HepG2 (cell line): ENCODE measurements at regions not wholly inside any gene's neighbourhood (a gene's known extent, or its start where the extent isn't known, plus 50 kb on each side); places are given as distances from the start of the nearest gene placed in this dataset.

Experiments
- ATAC-seq: fragments of 200-7000 bp; cut with Tn5 transposase; 3 replicates; pipeline ENCODE4 v1.9.1; 2020; ENCODE audit warnings: mild to moderate bottlenecking, moderate library complexity
- BruUV-seq: library from RNA; stranded (reverse); fragments of 400-500 nt; replicated peaks from 2 replicates; lab custom pipeline; 2021; lab: Mats Ljungman, UMichigan
- CTCF ChIA-PET: fragments of 300-600 bp; formaldehyde crosslinking; extraction: SDS; loops from one replicate; lab custom pipeline; 2021; ENCODE audit warnings: low total read pairs, inconsistent platforms, low intra/inter-chr PET ratio; lab: Yijun Ruan, JAX
- POLR2A ChIA-PET: fragments of 350-600 bp; sonication (Branson Sonifier 250); formaldehyde crosslinking; loops from one replicate; lab custom pipeline; 2020; ENCODE audit warnings: antibody characterized with exemption, inconsistent platforms; lab: Yijun Ruan, JAX
- DNase-seq: peaks from one replicate; pipeline ENCODE4 v3.0.0-alpha.2; 2015; ENCODE audit warnings: low spot score
- FAIRE-seq: peaks from 3 replicates; lab custom pipeline; 2011; peaks lifted over from hg19 to GRCh38; lab: Jason Lieb, UNC
- H2AFZ ChIP-seq: one replicate; pipeline ENCODE4 v1.6.1; 2011; ENCODE audit warnings: low read length, inconsistent platforms
- H3K27ac ChIP-seq: fragments of 300-600 bp; 3 replicates; pipeline ENCODE4 v1.8.0; 2011; ENCODE audit warnings: mixed run types, mild to moderate bottlenecking, mixed read lengths, low read length, inconsistent platforms; ENCODE audit not compliant: insufficient read depth; ENCODE audit errors: extremely low read length
- H3K27me3 ChIP-seq, 2 experiments: fragments of 200-600 bp in 1 of 2; 2 replicates in 1 of 2; 3 replicates in 1 of 2; pipeline versions ENCODE4 v1.6.0 to v1.8.0; 2011; ENCODE audit warnings: low read length in 2 of 2, mild to moderate bottlenecking in 2 of 2, moderate library complexity in 2 of 2, inconsistent platforms in 1 of 2; ENCODE audit not compliant: insufficient read depth in 2 of 2, control insufficient read depth in 1 of 2
- H3K36me3 ChIP-seq, 2 experiments: fragments of 200-600 bp in 1 of 2; replicated peaks in 1 of 2; 2 replicates in 1 of 2; 3 replicates in 1 of 2; pipeline versions ENCODE4 v1.5.1 to v1.8.0; 2011; ENCODE audit warnings: low read length in 2 of 2, inconsistent platforms in 1 of 2; ENCODE audit not compliant: insufficient read depth in 2 of 2, control insufficient read depth in 1 of 2
- H3K4me1 ChIP-seq: 2 replicates; pipeline ENCODE4 v1.5.1; 2012; ENCODE audit warnings: low read length, inconsistent platforms; ENCODE audit not compliant: insufficient read depth
- H3K4me2 ChIP-seq: 2 replicates; pipeline ENCODE4 v1.6.0; 2011; ENCODE audit warnings: low read depth, low read length, inconsistent platforms
- H3K4me3 ChIP-seq, 3 experiments: fragments of 200-600 bp in 1 of 3; sonication (generic), shearing (Covaris generic) in 1 of 3; replicated peaks in 1 of 3; 2 replicates each; pipeline ENCODE4 v1.5.1; 2011 to 2016; ENCODE audit warnings: low read length in 3 of 3, inconsistent platforms in 2 of 3, low read depth in 2 of 3, mild to moderate bottlenecking in 2 of 3, control low read depth in 1 of 3, mixed read lengths in 1 of 3; ENCODE audit not compliant: insufficient read depth in 1 of 3
- H3K79me2 ChIP-seq: one replicate; pipeline ENCODE4 v1.6.1; 2011; ENCODE audit warnings: low read length, inconsistent platforms; ENCODE audit not compliant: insufficient read depth
- H3K9ac ChIP-seq: 2 replicates; pipeline ENCODE4 v1.6.0; 2011; ENCODE audit warnings: mild to moderate bottlenecking, low read depth, low read length, inconsistent platforms; ENCODE audit not compliant: insufficient read depth
- H3K9me3 ChIP-seq: 2 replicates; pipeline ENCODE4 v1.5.1; 2012; ENCODE audit warnings: mild to moderate bottlenecking, low read length
- H4K20me1 ChIP-seq: 2 replicates; pipeline ENCODE4 v1.6.0; 2011; ENCODE audit warnings: inconsistent platforms, mild to moderate bottlenecking, low read length, moderate library complexity; ENCODE audit not compliant: insufficient read depth
- DBP ChIP-seq: sonication (generic); formaldehyde crosslinking; IDR thresholded peaks from 2 replicates; pipeline ENCODE4 v1.4.0; 2020; ENCODE audit warnings: missing genetic modification reagents; ENCODE audit errors: not compliant biosample characterization
- GABPB1 ChIP-seq: IDR thresholded peaks from 2 replicates; pipeline ENCODE4 v1.6.1; 2016; ENCODE audit warnings: mild to moderate bottlenecking, missing genetic modification reagents, moderate library complexity, missing compliant biosample characterization
- MATR3 ChIP-seq: sonication (generic); formaldehyde crosslinking; IDR thresholded peaks from 2 replicates; pipeline ENCODE4 v1.4.0; 2020; ENCODE audit warnings: missing genetic modification reagents
- SRY ChIP-seq: sonication (generic); formaldehyde crosslinking; IDR thresholded peaks from 2 replicates; pipeline ENCODE4 v1.8.0; 2022; ENCODE audit warnings: mild to moderate bottlenecking, missing genetic modification reagents
- TP53 ChIP-seq: sonication (generic); formaldehyde crosslinking; conservative IDR thresholded peaks from 2 replicates; pipeline ENCODE4 v1.4.0; 2020; ENCODE audit warnings: missing genetic modification reagents
- ZNF329 ChIP-seq: sonication (generic); formaldehyde crosslinking; IDR thresholded peaks from 2 replicates; pipeline ENCODE4 v1.9.0; 2021; ENCODE audit warnings: low read depth, mild to moderate bottlenecking, missing genetic modification reagents
- ZNF354B ChIP-seq: sonication (generic); formaldehyde crosslinking; IDR thresholded peaks from 2 replicates; pipeline ENCODE4 v1.8.0; 2022; ENCODE audit warnings: mild to moderate bottlenecking, missing genetic modification reagents
- ZNF547 ChIP-seq: sonication (generic); formaldehyde crosslinking; IDR thresholded peaks from 2 replicates; pipeline ENCODE4 v1.5.1; 2020; ENCODE audit warnings: mild to moderate bottlenecking, missing genetic modification reagents
- ZNF709 ChIP-seq: sonication (generic); formaldehyde crosslinking; IDR thresholded peaks from 2 replicates; pipeline ENCODE4 v1.5.0; 2020; ENCODE audit warnings: mild to moderate bottlenecking, missing genetic modification reagents
- WGBS: methylation state at CpG from one replicate; pipeline ENCODE4 v1.1.6; 2017; ENCODE audit warnings: low lambda C conversion rate; 5-methylcytosine and 5-hydroxymethylcytosine counted together
- in situ Hi-C: cut with HindIII; loops from 2 replicates; pipeline ENCODE4 v1.10.0; 2017; ENCODE audit warnings: low pct_unique_long_range_greater_than_20kb; ENCODE audit not compliant: extremely low pct_ligation_motif_present
- intact Hi-C: fragments of 100-400 bp; cut with micrococcal nuclease; formaldehyde crosslinking; loops from one replicate; pipeline ENCODE4 v1.10.0; 2022; ENCODE audit not compliant: unreplicated experiment
- TF ChIP-seq, protein P1 (sequence below): sonication (generic); formaldehyde crosslinking; IDR thresholded peaks from 2 replicates; pipeline ENCODE4 v1.9.0; 2021; ENCODE audit warnings: missing genetic modification reagents, mild to moderate bottlenecking, borderline replicate concordance
- TF ChIP-seq, protein P2 (sequence below): sonication (generic); formaldehyde crosslinking; IDR thresholded peaks from 2 replicates; pipeline ENCODE4 v1.4.0; 2020; ENCODE audit warnings: mild to moderate bottlenecking, missing genetic modification reagents, borderline replicate concordance
- TF ChIP-seq, protein P3 (sequence below): sonication (generic); formaldehyde crosslinking; IDR thresholded peaks from 2 replicates; pipeline ENCODE4 v1.5.0; 2020; ENCODE audit warnings: mild to moderate bottlenecking, missing genetic modification reagents

GRCh38 chr1:244954359-244954758 is 90.0 kb upstream of the HNRNPU start:
- CTCF ChIA-PET, result no interaction called here
- H3K4me3 ChIP-seq, result no peak overlapping the region
- DNase-seq (no peak), FAIRE-seq (no peak), ATAC-seq (no peak)
- no peak overlapping the region for H2AFZ ChIP-seq
- POLR2A ChIA-PET, result no interaction called here
- TF ChIP-seq ZNF547, result no peak
- no peak for TF ChIP-seq ZNF354B (CRISPR knock-in tag)
- no peak for TF ChIP-seq MATR3 (CRISPR knock-in tag)
- TF ChIP-seq, protein P1, sequence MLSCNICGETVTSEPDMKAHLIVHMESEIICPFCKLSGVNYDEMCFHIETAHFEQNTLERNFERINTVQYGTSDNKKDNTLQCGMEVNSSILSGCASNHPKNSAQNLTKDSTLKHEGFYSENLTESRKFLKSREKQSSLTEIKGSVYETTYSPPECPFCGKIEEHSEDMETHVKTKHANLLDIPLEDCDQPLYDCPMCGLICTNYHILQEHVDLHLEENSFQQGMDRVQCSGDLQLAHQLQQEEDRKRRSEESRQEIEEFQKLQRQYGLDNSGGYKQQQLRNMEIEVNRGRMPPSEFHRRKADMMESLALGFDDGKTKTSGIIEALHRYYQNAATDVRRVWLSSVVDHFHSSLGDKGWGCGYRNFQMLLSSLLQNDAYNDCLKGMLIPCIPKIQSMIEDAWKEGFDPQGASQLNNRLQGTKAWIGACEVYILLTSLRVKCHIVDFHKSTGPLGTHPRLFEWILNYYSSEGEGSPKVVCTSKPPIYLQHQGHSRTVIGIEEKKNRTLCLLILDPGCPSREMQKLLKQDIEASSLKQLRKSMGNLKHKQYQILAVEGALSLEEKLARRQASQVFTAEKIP (CRISPR knock-in tag), result no peak
- no peak for TF ChIP-seq ZNF709
- H3K9me3 ChIP-seq, result no peaks in the 10 kb centered on the region
- intact Hi-C loops, result no loop called here
- H3K27me3 ChIP-seq, result peaks cover 0 to 4% of the 10 kb centered on the region in 2 experiments; a peak in 3 of 5 replicates
- no peak overlapping the region for H3K27ac ChIP-seq
- no peaks in the 10 kb centered on the region for H3K36me3 ChIP-seq
- no peak overlapping the region for H3K9ac ChIP-seq
- H3K4me2 ChIP-seq, result no peak overlapping the region
- no TSS peak for BruUV-seq
- H3K4me1 ChIP-seq, result peaks cover 10% of the 10 kb centered on the region; the same call in 1 of the 2 replicates
- no peaks in the 10 kb centered on the region for H4K20me1 ChIP-seq
- 55% methylated on average over 2 of the region's 2 CpGs for WGBS
- in situ Hi-C loops, result no loop called here
- no peaks in the 10 kb centered on the region for H3K79me2 ChIP-seq

GRCh38 chr1:244953901-244954300 is 89.6 kb upstream of the HNRNPU start:
- no peak overlapping the region for H2AFZ ChIP-seq
- H3K27me3 ChIP-seq, result peaks cover 0 to 4% of the 10 kb centered on the region in 2 experiments; a peak in 3 of 5 replicates
- no peaks in the 10 kb centered on the region for H3K36me3 ChIP-seq
- no peak overlapping the region for H3K4me2 ChIP-seq
- H3K9me3 ChIP-seq, result no peaks in the 10 kb centered on the region
- H3K9ac ChIP-seq, result no peak overlapping the region
- ATAC-seq (no peak), DNase-seq (no peak), FAIRE-seq (no peak)
- H3K4me1 ChIP-seq, result peaks cover 10% of the 10 kb centered on the region; the same call in 1 of the 2 replicates
- ChIA-PET POLR2A (no interaction called here), CTCF (no interaction called here)
- in situ Hi-C loops (no loop called here), intact Hi-C loops (no loop called here)
- H3K27ac ChIP-seq, result no peak overlapping the region
- H3K4me3 ChIP-seq, result no peak overlapping the region
- 51% methylated on average over 4 of the region's 4 CpGs for WGBS
- no peaks in the 10 kb centered on the region for H3K79me2 ChIP-seq
- no TSS peak for BruUV-seq
- H4K20me1 ChIP-seq, result no peaks in the 10 kb centered on the region
- TF ChIP-seq TP53 (CRISPR knock-in tag), result no peak
- no peak for TF ChIP-seq GABPB1 (CRISPR knock-in tag)
- TF ChIP-seq SRY, result no peak
- TF ChIP-seq ZNF329 (CRISPR knock-in tag), result no peak
- no peak for TF ChIP-seq DBP (CRISPR knock-in tag)
- TF ChIP-seq, protein P2, sequence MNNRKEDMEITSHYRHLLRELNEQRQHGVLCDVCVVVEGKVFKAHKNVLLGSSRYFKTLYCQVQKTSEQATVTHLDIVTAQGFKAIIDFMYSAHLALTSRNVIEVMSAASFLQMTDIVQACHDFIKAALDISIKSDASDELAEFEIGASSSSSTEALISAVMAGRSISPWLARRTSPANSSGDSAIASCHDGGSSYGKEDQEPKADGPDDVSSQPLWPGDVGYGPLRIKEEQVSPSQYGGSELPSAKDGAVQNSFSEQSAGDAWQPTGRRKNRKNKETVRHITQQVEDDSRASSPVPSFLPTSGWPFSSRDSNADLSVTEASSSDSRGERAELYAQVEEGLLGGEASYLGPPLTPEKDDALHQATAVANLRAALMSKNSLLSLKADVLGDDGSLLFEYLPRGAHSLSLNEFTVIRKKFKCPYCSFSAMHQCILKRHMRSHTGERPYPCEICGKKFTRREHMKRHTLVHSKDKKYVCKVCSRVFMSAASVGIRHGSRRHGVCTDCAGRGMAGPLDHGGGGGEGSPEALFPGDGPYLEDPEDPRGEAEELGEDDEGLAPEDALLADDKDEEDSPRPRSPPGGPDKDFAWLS, result no peak
- TF ChIP-seq, protein P3, sequence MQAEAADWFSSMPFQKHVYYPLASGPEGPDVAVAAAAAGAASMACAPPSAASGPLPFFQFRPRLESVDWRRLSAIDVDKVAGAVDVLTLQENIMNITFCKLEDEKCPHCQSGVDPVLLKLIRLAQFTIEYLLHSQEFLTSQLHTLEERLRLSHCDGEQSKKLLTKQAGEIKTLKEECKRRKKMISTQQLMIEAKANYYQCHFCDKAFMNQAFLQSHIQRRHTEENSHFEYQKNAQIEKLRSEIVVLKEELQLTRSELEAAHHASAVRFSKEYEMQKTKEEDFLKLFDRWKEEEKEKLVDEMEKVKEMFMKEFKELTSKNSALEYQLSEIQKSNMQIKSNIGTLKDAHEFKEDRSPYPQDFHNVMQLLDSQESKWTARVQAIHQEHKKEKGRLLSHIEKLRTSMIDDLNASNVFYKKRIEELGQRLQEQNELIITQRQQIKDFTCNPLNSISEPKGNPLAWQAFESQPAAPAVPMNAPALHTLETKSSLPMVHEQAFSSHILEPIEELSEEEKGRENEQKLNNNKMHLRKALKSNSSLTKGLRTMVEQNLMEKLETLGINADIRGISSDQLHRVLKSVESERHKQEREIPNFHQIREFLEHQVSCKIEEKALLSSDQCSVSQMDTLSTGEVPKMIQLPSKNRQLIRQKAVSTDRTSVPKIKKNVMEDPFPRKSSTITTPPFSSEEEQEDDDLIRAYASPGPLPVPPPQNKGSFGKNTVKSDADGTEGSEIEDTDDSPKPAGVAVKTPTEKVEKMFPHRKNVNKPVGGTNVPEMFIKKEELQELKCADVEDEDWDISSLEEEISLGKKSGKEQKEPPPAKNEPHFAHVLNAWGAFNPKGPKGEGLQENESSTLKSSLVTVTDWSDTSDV (CRISPR knock-in tag), result no peak
